GM23248 (cell line): ENCODE measurements at regions not wholly inside any gene's neighbourhood (a gene's known extent, or its start where the extent isn't known, plus 50 kb on each side); places are given as distances from the start of the nearest gene placed in this dataset.

Source experiments
- DNase-seq: peaks from one replicate; pipeline ENCODE4 v3.0.0-alpha.2; 2015
- H2AFZ ChIP-seq: fragments of 200-600 bp; sonication (generic); 2 replicates; pipeline ENCODE4 v1.6.1; 2016; ENCODE audit warnings: antibody characterized with exemption
- H3F3A ChIP-seq: fragments of 200-600 bp; sonication (generic); 2 replicates; pipeline ENCODE4 v1.6.1; 2016; ENCODE audit warnings: mild to moderate bottlenecking, antibody characterized with exemption, mixed run types; ENCODE audit not compliant: insufficient read depth
- H3K27ac ChIP-seq: fragments of 200-600 bp; sonication (generic); 2 replicates; pipeline ENCODE4 v1.5.1; 2016; ENCODE audit warnings: mild to moderate bottlenecking
- H3K27me3 ChIP-seq: fragments of 200-600 bp; sonication (generic); replicated peaks from 2 replicates; pipeline ENCODE4 v1.6.1; 2016; ENCODE audit warnings: mild to moderate bottlenecking; ENCODE audit not compliant: insufficient read depth
- H3K36me3 ChIP-seq: fragments of 200-600 bp; sonication (generic); 2 replicates; pipeline ENCODE4 v1.6.1; 2016; ENCODE audit warnings: low read depth, mild to moderate bottlenecking
- H3K4me1 ChIP-seq: fragments of 200-600 bp; sonication (generic); 2 replicates; pipeline ENCODE4 v1.6.1; 2016; ENCODE audit warnings: mild to moderate bottlenecking; ENCODE audit not compliant: insufficient read depth
- H3K4me2 ChIP-seq: fragments of 200-600 bp; sonication (generic); one replicate; pipeline ENCODE4 v1.6.1; 2016; ENCODE audit warnings: mild to moderate bottlenecking; ENCODE audit not compliant: unreplicated experiment
- H3K4me3 ChIP-seq: fragments of 200-600 bp; sonication (generic); 2 replicates; pipeline ENCODE4 v1.5.1; 2016; ENCODE audit warnings: mild to moderate bottlenecking
- H3K79me2 ChIP-seq: fragments of 200-600 bp; sonication (generic); 2 replicates; pipeline ENCODE4 v1.6.1; 2016; ENCODE audit warnings: mild to moderate bottlenecking; ENCODE audit not compliant: insufficient read depth
- H3K9ac ChIP-seq: fragments of 200-600 bp; sonication (generic); 2 replicates; pipeline ENCODE4 v1.6.1; 2016; ENCODE audit warnings: mild to moderate bottlenecking
- H3K9me2 ChIP-seq: fragments of 200-600 bp; sonication (generic); 2 replicates; pipeline ENCODE4 v1.6.1; 2016; ENCODE audit warnings: mixed run types, mild to moderate bottlenecking, moderate library complexity; ENCODE audit not compliant: insufficient read depth
- H3K9me3 ChIP-seq: fragments of 200-600 bp; sonication (generic); one replicate; pipeline ENCODE4 v1.6.1; 2017; ENCODE audit warnings: low read depth
- H4K20me1 ChIP-seq: fragments of 200-600 bp; sonication (generic); 2 replicates; pipeline ENCODE4 v1.6.0; 2016; ENCODE audit not compliant: insufficient read depth
- EZH2 ChIP-seq: fragments of 200-600 bp; sonication (generic); IDR thresholded peaks from 2 replicates; pipeline ENCODE4 v1.6.1; 2018; ENCODE audit warnings: antibody characterized with exemption, mild to moderate bottlenecking; ENCODE audit not compliant: insufficient read depth, poor library complexity, severe bottlenecking
- EZH2phosphoT487 ChIP-seq: fragments of 200-600 bp; sonication (generic); IDR thresholded peaks from 2 replicates; pipeline ENCODE4 v1.6.1; 2018; ENCODE audit warnings: antibody characterized with exemption, moderate library complexity, mild to moderate bottlenecking, low read depth; ENCODE audit not compliant: insufficient read depth
- WGBS, 2 experiments: methylation state at CpG; one replicate each; pipeline ENCODE4 v1.1.6; 2015 to 2017; ENCODE audit warnings: low lambda C conversion rate in 2 of 2, low coverage in 1 of 2; ENCODE audit errors: missing lambda C conversion rate in 2 of 2; 5-methylcytosine and 5-hydroxymethylcytosine counted together
- in situ Hi-C: fragments of 300-500 bp; cut with MboI; formaldehyde crosslinking; loops from 2 replicates; pipeline ENCODE4 v1.15.0; 2020

DNA sequence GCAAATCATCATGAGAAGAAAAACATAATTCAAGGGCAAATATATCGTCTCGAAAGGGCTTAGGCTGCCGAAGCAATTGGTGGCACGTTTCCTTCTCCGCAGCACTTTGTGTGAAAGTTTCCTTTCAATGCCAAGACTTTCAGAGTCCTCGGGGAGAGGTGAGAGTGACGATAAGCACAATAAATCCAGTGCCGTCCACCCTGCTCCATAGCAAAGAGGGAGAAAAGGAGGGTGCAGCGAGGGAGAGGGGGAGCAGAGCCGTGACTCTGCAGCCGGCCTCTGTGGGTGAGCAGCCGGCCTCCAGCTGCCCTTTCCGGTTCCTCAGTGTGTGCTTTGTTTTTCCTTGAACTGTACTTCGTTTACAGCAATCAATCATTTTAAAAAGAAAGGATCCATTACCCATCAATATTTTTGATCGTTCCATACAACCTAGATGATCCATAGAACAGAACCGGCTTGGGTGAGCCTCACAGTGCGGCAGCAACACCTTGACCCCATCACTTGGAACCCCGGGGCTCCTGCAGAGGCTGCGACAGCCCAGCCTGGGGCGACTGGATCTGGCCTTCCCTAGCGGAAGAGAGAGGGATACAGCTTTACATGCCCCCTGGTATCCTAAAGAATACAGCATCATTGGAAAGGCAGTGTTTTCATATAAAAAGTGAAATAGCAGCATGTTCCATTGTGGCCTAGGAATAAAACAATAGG, 247.0 kb upstream of the IRX4 start:
- Histone ChIP-seq H3K36me3 (no peaks in the 10 kb centered on the region), H3K79me2 (no peaks in the 10 kb centered on the region), H3K27ac (no peak overlapping the region), H3K4me2 (no peak overlapping the region), H3K4me1 (no peaks in the 10 kb centered on the region), H2AFZ (no peak overlapping the region), H3F3A (no peaks in the 10 kb centered on the region), H3K4me3 (no peak overlapping the region), H3K9me3 (no peaks in the 10 kb centered on the region), H4K20me1 (no peaks in the 10 kb centered on the region), H3K9ac (no peak overlapping the region), H3K27me3 (no peaks in the 10 kb centered on the region), H3K9me2 (no peaks in the 10 kb centered on the region)
- no peak for TF ChIP-seq EZH2
- no peak for TF ChIP-seq EZH2phosphoT487
- in situ Hi-C loops, result no loop called here
- no peak for DNase-seq
- 30 to 31% methylated on average over 21 of the region's 21 CpGs for WGBS, 2 experiments

- no peaks in the 10 kb centered on the region for H3K9me3 ChIP-seq
- in situ Hi-C loops, result no loop called here
- H3K27me3 ChIP-seq, result no peaks in the 10 kb centered on the region
Measured at GRCh38 chr5:2128686-2129355, 246.1 kb upstream of the IRX4 start.

DNA sequence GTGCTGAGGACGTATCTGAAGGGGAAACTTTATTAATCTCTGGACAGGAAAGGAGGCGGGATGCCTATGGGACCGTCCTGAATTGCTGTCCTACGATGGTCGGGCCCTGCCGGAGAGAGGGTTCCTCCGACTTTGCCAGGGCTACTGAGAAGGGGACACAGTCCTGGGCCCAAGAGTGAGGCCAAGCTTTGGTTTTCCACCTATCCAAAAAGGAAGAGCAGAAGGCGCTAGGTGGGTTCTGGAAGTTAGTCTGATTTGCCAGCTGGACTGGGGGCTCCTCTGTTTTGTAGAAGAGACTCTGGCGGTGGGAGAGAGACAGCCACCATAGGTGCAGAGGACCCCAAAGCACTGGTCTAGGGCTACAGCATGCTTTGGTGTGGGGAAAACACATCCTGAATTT, 243.8 kb upstream of the IRX4 start:
- no peak for DNase-seq
- TF ChIP-seq EZH2 (no peak), EZH2phosphoT487 (no peak)
- H4K20me1 ChIP-seq, result no peaks in the 10 kb centered on the region
- H3K79me2 ChIP-seq, result no peaks in the 10 kb centered on the region
- no peaks in the 10 kb centered on the region for H3K36me3 ChIP-seq
- H3K4me2 ChIP-seq, result no peak overlapping the region
- in situ Hi-C loops, result no loop called here
- H3K27me3 ChIP-seq, result no peaks in the 10 kb centered on the region
- H3K9me3 ChIP-seq, result no peaks in the 10 kb centered on the region
- no peak overlapping the region for H3K4me3 ChIP-seq
- H3K4me1 ChIP-seq, result no peaks in the 10 kb centered on the region
- WGBS, 2 experiments, result 62 to 64% methylated on average over 9 of the region's 9 CpGs
- H3K9me2 ChIP-seq, result no peaks in the 10 kb centered on the region
- no peak overlapping the region for H3K9ac ChIP-seq
- no peaks in the 10 kb centered on the region for H3F3A ChIP-seq
- H2AFZ ChIP-seq, result no peak overlapping the region
- no peak overlapping the region for H3K27ac ChIP-seq

More at GRCh38 chr5:2128686-2129355, 246.1 kb upstream of the IRX4 start:
- Histone ChIP-seq H4K20me1 (no peaks in the 10 kb centered on the region), H2AFZ (no peak overlapping the region), H3K36me3 (no peaks in the 10 kb centered on the region), H3K4me2 (no peak overlapping the region), H3K9me2 (no peaks in the 10 kb centered on the region), H3K4me1 (no peaks in the 10 kb centered on the region), H3K27ac (no peak overlapping the region), H3K4me3 (no peak overlapping the region), H3K79me2 (no peaks in the 10 kb centered on the region), H3K9ac (no peak overlapping the region), H3F3A (no peaks in the 10 kb centered on the region)
- 7 to 8% methylated on average over 21 of the region's 21 CpGs for WGBS, 2 experiments
- DNase-seq, result no peak
- no peak for TF ChIP-seq EZH2
- TF ChIP-seq EZH2phosphoT487, result no peak

DNA sequence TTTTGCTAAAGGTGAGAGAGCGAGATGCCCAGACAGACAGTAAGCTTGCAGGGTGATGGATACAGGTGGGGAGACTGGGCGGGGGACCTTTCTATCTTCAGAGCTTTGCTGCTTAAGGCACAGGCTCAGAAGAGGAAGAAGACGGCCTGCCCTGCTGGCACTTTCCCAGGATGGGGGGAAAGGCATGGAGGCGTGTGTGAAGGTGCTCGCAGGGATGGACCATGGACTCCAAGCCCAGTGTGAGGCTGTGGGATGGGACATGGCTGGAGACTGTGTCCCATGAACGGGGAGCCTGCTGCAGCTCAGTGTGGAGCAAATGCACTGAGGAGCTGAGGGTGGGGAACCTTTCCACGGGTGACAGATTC, 243.2 kb upstream of the IRX4 start:
- no peak for DNase-seq
- Histone ChIP-seq H3K27me3 (no peaks in the 10 kb centered on the region), H3K9ac (no peak overlapping the region), H3K4me2 (no peak overlapping the region), H3K36me3 (no peaks in the 10 kb centered on the region), H4K20me1 (no peaks in the 10 kb centered on the region), H3K79me2 (no peaks in the 10 kb centered on the region), H3K9me2 (no peaks in the 10 kb centered on the region), H3K9me3 (no peaks in the 10 kb centered on the region), H3F3A (no peaks in the 10 kb centered on the region), H3K4me3 (no peak overlapping the region), H3K4me1 (no peaks in the 10 kb centered on the region), H2AFZ (no peak overlapping the region), H3K27ac (no peak overlapping the region)
- TF ChIP-seq EZH2, result no peak
- TF ChIP-seq EZH2phosphoT487, result no peak
- WGBS, 2 experiments, result 37 to 38% methylated on average over 7 of the region's 7 CpGs
- in situ Hi-C loops, result no loop called here
